ENCODE measurements at regions not wholly inside any gene's neighbourhood (a gene's known extent, or its start where the extent isn't known, plus 50 kb on each side); places are given as distances from the start of the nearest gene placed in this dataset.

GRCh38 chr2:207227062-207227748 is 61.5 kb upstream of the KLF7 start:
- TF ChIP-seq CTCF (IDR thresholded peaks at IDR 0.05), result no peak
- TF ChIP-seq EP300 (IDR thresholded peaks at IDR 0.05), result no peak
- no peak for TF ChIP-seq POLR2AphosphoS5 (IDR thresholded peaks at IDR 0.05)

All from upper lobe of left lung (tissue), 4 donors.